Fibroblast of lung (primary cell): ENCODE measurements at regions not wholly inside any gene's neighbourhood (a gene's known extent, or its start where the extent isn't known, plus 50 kb on each side); places are given as distances from the start of the nearest gene placed in this dataset.

Source experiments
- DNase-seq, 2 donors: peaks; one replicate each; pipeline versions ENCODE4 v3.0.0 to v3.0.0-alpha.2; 2010; ENCODE audit warnings: low read depth in 2 of 2
- H2AFZ ChIP-seq: 2 replicates; pipeline ENCODE4 v1.5.1; 2012; ENCODE audit warnings: low read length, control low read depth, inconsistent platforms
- H3K27ac ChIP-seq: 2 replicates; pipeline ENCODE4 v1.5.1; 2011; ENCODE audit warnings: low read length, control low read depth; ENCODE audit not compliant: insufficient read depth
- H3K27me3 ChIP-seq: 2 replicates; pipeline ENCODE4 v1.5.1; 2011; ENCODE audit warnings: mild to moderate bottlenecking, low read length; ENCODE audit not compliant: control insufficient read depth, insufficient read depth
- H3K36me3 ChIP-seq: 2 replicates; pipeline ENCODE4 v1.5.1; 2011; ENCODE audit warnings: low read length; ENCODE audit not compliant: control insufficient read depth, insufficient read depth
- H3K4me1 ChIP-seq: 2 replicates; pipeline ENCODE4 v1.5.1; 2011; ENCODE audit warnings: low read length; ENCODE audit not compliant: control insufficient read depth, insufficient read depth; ENCODE audit errors: extremely low read depth
- H3K4me2 ChIP-seq: 2 replicates; pipeline ENCODE4 v1.5.1; 2011; ENCODE audit warnings: low read length, control low read depth; ENCODE audit not compliant: insufficient read depth; ENCODE audit errors: extremely low read depth
- H3K4me3 ChIP-seq, 4 experiments: fragments of 200-600 bp in 1 of 4; sonication (generic) in 1 of 4; replicated peaks in 1 of 4; 2 replicates each; pipeline ENCODE4 v1.5.1; 2011 to 2016; ENCODE audit warnings: low read length in 4 of 4, low read depth in 3 of 4, mild to moderate bottlenecking in 3 of 4, control low read depth in 2 of 4, inconsistent platforms in 1 of 4, mixed read lengths in 1 of 4; ENCODE audit not compliant: insufficient read depth in 1 of 4; ENCODE audit errors: control extremely low read depth in 1 of 4
- H3K79me2 ChIP-seq: 2 replicates; pipeline ENCODE4 v1.5.1; 2012; ENCODE audit warnings: mild to moderate bottlenecking, low read length, inconsistent platforms; ENCODE audit not compliant: control insufficient read depth, insufficient read depth
- H3K9ac ChIP-seq: 2 replicates; pipeline ENCODE4 v1.5.1; 2011; ENCODE audit warnings: mild to moderate bottlenecking, low read length, control low read depth; ENCODE audit not compliant: insufficient read depth
- H3K9me3 ChIP-seq: 2 replicates; pipeline ENCODE4 v1.5.1; 2012; ENCODE audit warnings: low read depth, low read length; ENCODE audit not compliant: control insufficient read depth, insufficient read depth
- H4K20me1 ChIP-seq: 2 replicates; pipeline ENCODE4 v1.5.1; 2011; ENCODE audit warnings: low read length; ENCODE audit not compliant: control insufficient read depth, insufficient read depth; ENCODE audit errors: extremely low read depth
- EZH2 ChIP-seq: IDR thresholded peaks from 2 replicates; pipeline ENCODE4 v1.5.1; 2012; ENCODE audit warnings: low read length, control low read depth, mild to moderate bottlenecking; ENCODE audit errors: missing control alignments
- TF ChIP-seq, protein P1 (sequence below), 2 donors: IDR thresholded peaks in 1 of 2; conservative IDR thresholded peaks in 1 of 2; 1 replicate in 1 of 2; 2 replicates in 1 of 2; pipeline ENCODE4 v1.5.1; 2011 to 2012; ENCODE audit warnings: low read length in 2 of 2, control low read depth in 1 of 2, inconsistent platforms in 1 of 2, low read depth in 1 of 2, mild to moderate bottlenecking in 1 of 2

DNA sequence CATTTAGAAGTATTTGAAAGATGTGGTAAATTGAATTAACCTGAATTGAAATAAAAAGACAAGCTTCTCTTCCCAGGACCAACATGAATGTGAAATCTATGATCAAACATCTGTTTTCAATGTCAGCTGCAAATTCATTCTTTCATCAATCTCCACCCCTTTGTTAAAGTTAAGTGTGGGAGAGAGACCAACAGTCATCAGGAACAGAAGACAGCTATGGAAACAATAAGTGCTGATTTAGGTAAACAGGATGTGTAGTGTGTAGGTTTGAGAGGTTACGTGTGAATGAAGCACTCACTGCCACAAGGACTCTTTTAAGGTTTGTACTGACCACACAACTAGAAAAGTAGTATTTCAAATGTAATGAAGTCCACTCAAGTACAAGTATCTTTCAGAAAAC lies 1659.8 kb upstream of the CELF4 start:
- H3K79me2 ChIP-seq: no peaks in the 10 kb centered on the region
- no peak overlapping the region for H3K27ac ChIP-seq
- peak in 1 of 2 donors; percentile 7 for DNase-seq
- H3K9me3 ChIP-seq: no peaks in the 10 kb centered on the region
- H4K20me1 ChIP-seq: no peaks in the 10 kb centered on the region
- no peak overlapping the region for H2AFZ ChIP-seq
- H3K9ac ChIP-seq: no peak overlapping the region
- H3K36me3 ChIP-seq: no peaks in the 10 kb centered on the region
- no peaks in the 10 kb centered on the region for H3K4me1 ChIP-seq
- no peak overlapping the region for H3K4me3 ChIP-seq
- H3K4me2 ChIP-seq: no peak overlapping the region
- TF ChIP-seq, protein P1, sequence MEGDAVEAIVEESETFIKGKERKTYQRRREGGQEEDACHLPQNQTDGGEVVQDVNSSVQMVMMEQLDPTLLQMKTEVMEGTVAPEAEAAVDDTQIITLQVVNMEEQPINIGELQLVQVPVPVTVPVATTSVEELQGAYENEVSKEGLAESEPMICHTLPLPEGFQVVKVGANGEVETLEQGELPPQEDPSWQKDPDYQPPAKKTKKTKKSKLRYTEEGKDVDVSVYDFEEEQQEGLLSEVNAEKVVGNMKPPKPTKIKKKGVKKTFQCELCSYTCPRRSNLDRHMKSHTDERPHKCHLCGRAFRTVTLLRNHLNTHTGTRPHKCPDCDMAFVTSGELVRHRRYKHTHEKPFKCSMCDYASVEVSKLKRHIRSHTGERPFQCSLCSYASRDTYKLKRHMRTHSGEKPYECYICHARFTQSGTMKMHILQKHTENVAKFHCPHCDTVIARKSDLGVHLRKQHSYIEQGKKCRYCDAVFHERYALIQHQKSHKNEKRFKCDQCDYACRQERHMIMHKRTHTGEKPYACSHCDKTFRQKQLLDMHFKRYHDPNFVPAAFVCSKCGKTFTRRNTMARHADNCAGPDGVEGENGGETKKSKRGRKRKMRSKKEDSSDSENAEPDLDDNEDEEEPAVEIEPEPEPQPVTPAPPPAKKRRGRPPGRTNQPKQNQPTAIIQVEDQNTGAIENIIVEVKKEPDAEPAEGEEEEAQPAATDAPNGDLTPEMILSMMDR (conservative IDR thresholded peaks at IDR 0.05 in 1 of 2, IDR thresholded peaks at IDR 0.05 in 1 of 2; ENCODE audit: low read depth in 1 of 2, low read length in 2 of 2): no peak
- TF ChIP-seq EZH2: no peak
- H3K27me3 ChIP-seq: no peaks in the 10 kb centered on the region

DNA sequence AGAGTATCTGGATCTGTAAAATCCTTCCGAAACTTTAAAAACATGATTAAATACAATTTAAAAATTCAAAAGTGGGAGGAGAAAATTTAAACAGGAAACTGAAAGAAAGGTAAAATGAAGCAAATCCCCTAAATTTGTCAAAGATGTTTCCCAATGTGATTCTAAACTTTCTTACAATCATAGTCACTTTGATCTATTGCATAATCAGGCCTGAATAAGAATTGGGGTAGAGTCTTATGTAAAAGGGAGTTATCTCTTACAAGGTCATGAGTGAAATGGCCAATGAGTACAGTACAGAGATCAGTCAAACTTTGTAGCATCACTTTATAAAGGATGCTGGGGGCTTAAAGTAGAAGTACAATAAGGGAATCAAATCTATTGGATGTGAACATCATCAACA lies 1657.7 kb upstream of the CELF4 start:
- Histone ChIP-seq H3K36me3 (no peaks in the 10 kb centered on the region), H3K79me2 (no peaks in the 10 kb centered on the region), H3K9me3 (no peaks in the 10 kb centered on the region), H3K9ac (no peak overlapping the region), H3K4me3 (no peak overlapping the region), H3K27ac (no peak overlapping the region), H4K20me1 (no peaks in the 10 kb centered on the region), H3K27me3 (no peaks in the 10 kb centered on the region), H3K4me1 (no peaks in the 10 kb centered on the region), H3K4me2 (no peak overlapping the region), H2AFZ (no peak overlapping the region)
- no peak for TF ChIP-seq EZH2
- TF ChIP-seq, protein P1 (conservative IDR thresholded peaks at IDR 0.05 in 1 of 2, IDR thresholded peaks at IDR 0.05 in 1 of 2; ENCODE audit: low read depth in 1 of 2, low read length in 2 of 2): no peak
- no peak for DNase-seq

DNA sequence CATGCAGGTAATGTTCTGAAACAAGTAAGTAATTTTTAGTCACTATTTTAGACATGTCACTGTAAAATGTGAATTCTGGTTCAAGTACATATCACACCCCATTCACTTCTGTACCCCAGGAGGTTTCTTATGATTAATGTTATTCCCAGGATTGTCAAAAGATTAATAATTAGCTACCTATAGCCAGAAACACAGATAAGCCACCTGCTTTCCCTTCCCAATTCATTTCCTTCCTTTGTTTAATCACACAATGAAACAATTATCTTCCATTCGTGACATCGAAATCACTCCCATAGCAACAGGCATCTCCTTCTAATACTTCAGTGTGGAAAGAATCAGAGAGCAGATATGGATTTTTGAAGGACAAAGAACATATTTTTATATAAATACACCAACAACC lies 1650.3 kb upstream of the CELF4 start:
- Histone ChIP-seq H3K4me1 (no peaks in the 10 kb centered on the region), H2AFZ (no peak overlapping the region), H3K36me3 (no peaks in the 10 kb centered on the region), H3K9me3 (no peaks in the 10 kb centered on the region), H3K27ac (no peak overlapping the region), H3K4me3 (no peak overlapping the region), H3K27me3 (no peaks in the 10 kb centered on the region), H3K79me2 (no peaks in the 10 kb centered on the region), H3K9ac (no peak overlapping the region), H4K20me1 (no peaks in the 10 kb centered on the region), H3K4me2 (no peak overlapping the region)
- TF ChIP-seq EZH2: no peak
- TF ChIP-seq, protein P1 (conservative IDR thresholded peaks at IDR 0.05 in 1 of 2, IDR thresholded peaks at IDR 0.05 in 1 of 2; ENCODE audit: low read depth in 1 of 2, low read length in 2 of 2): no peak
- DNase-seq: no peak
